ENCODE measurements at regions not wholly inside any gene's neighbourhood (a gene's known extent, or its start where the extent isn't known, plus 50 kb on each side); places are given as distances from the start of the nearest gene placed in this dataset.

DNA sequence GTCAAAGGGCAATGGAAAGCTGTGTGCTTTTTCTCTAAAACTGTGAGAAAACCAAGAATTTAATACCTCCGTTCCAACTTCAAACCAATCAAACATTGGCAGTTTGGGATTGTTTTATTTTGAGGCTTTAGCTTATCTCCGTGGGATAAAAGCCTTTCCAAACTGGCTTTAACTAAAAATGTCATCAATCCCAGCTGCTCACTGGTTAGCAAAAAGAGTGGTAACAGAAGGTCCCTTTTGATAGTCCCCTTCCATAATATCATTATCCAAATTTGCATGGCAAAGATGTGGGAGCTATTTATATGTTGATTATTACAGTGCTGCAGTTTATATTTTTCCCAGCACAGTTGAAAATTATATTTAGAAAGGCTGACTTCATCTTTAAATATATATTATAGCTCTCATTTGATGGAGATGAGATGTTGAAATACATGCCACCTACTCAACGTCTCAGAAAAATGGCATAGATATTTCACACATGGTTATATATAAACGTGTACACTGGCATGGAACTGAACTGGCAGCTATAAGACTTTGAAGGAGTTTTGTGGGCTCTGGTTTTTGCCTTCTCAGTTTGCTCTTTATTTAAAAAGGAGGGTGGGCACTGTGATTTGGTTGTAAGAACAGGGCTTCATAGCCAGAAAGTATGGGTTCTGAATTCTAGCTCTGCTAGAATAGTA lies 707.1 kb upstream of the SLIT2 start:
- TF ChIP-seq, protein P1, sequence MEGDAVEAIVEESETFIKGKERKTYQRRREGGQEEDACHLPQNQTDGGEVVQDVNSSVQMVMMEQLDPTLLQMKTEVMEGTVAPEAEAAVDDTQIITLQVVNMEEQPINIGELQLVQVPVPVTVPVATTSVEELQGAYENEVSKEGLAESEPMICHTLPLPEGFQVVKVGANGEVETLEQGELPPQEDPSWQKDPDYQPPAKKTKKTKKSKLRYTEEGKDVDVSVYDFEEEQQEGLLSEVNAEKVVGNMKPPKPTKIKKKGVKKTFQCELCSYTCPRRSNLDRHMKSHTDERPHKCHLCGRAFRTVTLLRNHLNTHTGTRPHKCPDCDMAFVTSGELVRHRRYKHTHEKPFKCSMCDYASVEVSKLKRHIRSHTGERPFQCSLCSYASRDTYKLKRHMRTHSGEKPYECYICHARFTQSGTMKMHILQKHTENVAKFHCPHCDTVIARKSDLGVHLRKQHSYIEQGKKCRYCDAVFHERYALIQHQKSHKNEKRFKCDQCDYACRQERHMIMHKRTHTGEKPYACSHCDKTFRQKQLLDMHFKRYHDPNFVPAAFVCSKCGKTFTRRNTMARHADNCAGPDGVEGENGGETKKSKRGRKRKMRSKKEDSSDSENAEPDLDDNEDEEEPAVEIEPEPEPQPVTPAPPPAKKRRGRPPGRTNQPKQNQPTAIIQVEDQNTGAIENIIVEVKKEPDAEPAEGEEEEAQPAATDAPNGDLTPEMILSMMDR (IDR thresholded peaks at IDR 0.05): no peak
- TF ChIP-seq EP300 (IDR thresholded peaks at IDR 0.05): no peak
